SK-N-SH treated with all-trans-retinoic acid at 6 μM for 48 hours (cell line): ENCODE measurements at regions not wholly inside any gene's neighbourhood (a gene's known extent, or its start where the extent isn't known, plus 50 kb on each side); places are given as distances from the start of the nearest gene placed in this dataset.

Experiments used
- ATAC-seq: fragments of 200-7000 bp; cut with Tn5 transposase; 3 replicates; pipeline ENCODE4 v1.9.1; 2020; ENCODE audit warnings: mild to moderate bottlenecking, moderate library complexity
- ARNTL ChIP-seq: fragments of 450-650 bp; formaldehyde crosslinking; IDR thresholded peaks from 2 replicates; pipeline ENCODE4 v1.5.0; 2020; ENCODE audit warnings: low read depth, mild to moderate bottlenecking, moderate library complexity, borderline replicate concordance
- BACH2 ChIP-seq: fragments of 250-450 bp; sonication (Bioruptor Pico); IDR thresholded peaks from 2 replicates; pipeline ENCODE4 v1.9.0; 2021; ENCODE audit warnings: mild to moderate bottlenecking, borderline replicate concordance
- CREB5 ChIP-seq: fragments of 250-450 bp; sonication (Bioruptor Pico); IDR thresholded peaks from 2 replicates; pipeline ENCODE4 v1.5.1; 2020; ENCODE audit warnings: low read depth, mild to moderate bottlenecking, moderate library complexity
- CSDC2 ChIP-seq: fragments of 250-450 bp; sonication (Bioruptor Pico); IDR thresholded peaks from 2 replicates; pipeline ENCODE4 v1.5.0; 2020; ENCODE audit warnings: mild to moderate bottlenecking, moderate library complexity
- CSRNP3 ChIP-seq: fragments of 250-450 bp; sonication (Bioruptor Pico); IDR thresholded peaks from 2 replicates; pipeline ENCODE4 v1.5.1; 2021; ENCODE audit warnings: mild to moderate bottlenecking, moderate library complexity
- ESRRG ChIP-seq: fragments of 250-450 bp; sonication (Bioruptor Pico); IDR thresholded peaks from 2 replicates; pipeline ENCODE4 v1.6.1; 2021; ENCODE audit warnings: mild to moderate bottlenecking
- GLIS3 ChIP-seq: fragments of 250-450 bp; sonication (Bioruptor Pico); IDR thresholded peaks from 2 replicates; pipeline ENCODE4 v1.5.0; 2020; ENCODE audit warnings: mild to moderate bottlenecking, moderate library complexity
- OSR1 ChIP-seq: fragments of 250-450 bp; sonication (Bioruptor Pico); IDR thresholded peaks from 2 replicates; pipeline ENCODE4 v1.8.0; 2022; ENCODE audit warnings: moderate library complexity, mild to moderate bottlenecking, inconsistent platforms
- PATZ1 ChIP-seq: fragments of 250-450 bp; sonication (Bioruptor Pico); IDR thresholded peaks from 2 replicates; pipeline ENCODE4 v1.8.0; 2020; ENCODE audit warnings: mild to moderate bottlenecking, moderate library complexity, borderline replicate concordance
- POU6F1 ChIP-seq: fragments of 250-450 bp; sonication (Bioruptor Pico); IDR thresholded peaks from 2 replicates; pipeline ENCODE4 v1.8.0; 2021; ENCODE audit warnings: low read depth, mild to moderate bottlenecking, moderate library complexity, borderline replicate concordance
- PPARA ChIP-seq: fragments of 250-450 bp; sonication (Bioruptor Pico); IDR thresholded peaks from 2 replicates; pipeline ENCODE4 v1.5.0; 2020; ENCODE audit warnings: mild to moderate bottlenecking, borderline replicate concordance
- RARB ChIP-seq: fragments of 250-450 bp; sonication (Bioruptor Pico); IDR thresholded peaks from 2 replicates; pipeline ENCODE4 v1.8.0; 2021; ENCODE audit warnings: mild to moderate bottlenecking, moderate library complexity
- SNAI2 ChIP-seq: fragments of 250-450 bp; sonication (Bioruptor Pico); IDR thresholded peaks from 2 replicates; pipeline ENCODE4 v1.5.0; 2020; ENCODE audit warnings: mild to moderate bottlenecking, moderate library complexity
- TCF4 ChIP-seq: fragments of 250-450 bp; sonication (Bioruptor Pico); IDR thresholded peaks from 2 replicates; pipeline ENCODE4 v1.8.0; 2021; ENCODE audit warnings: mild to moderate bottlenecking, moderate library complexity, borderline replicate concordance
- TOX ChIP-seq: fragments of 250-450 bp; sonication (Bioruptor Pico); IDR thresholded peaks from 2 replicates; pipeline ENCODE4 v1.8.0; 2021; ENCODE audit warnings: mild to moderate bottlenecking, moderate library complexity, borderline replicate concordance
- TSHZ2 ChIP-seq: fragments of 250-450 bp; sonication (Bioruptor Pico); IDR thresholded peaks from 2 replicates; pipeline ENCODE4 v1.5.0; 2020; ENCODE audit warnings: mild to moderate bottlenecking, moderate library complexity
- ZFP3 ChIP-seq: fragments of 250-450 bp; sonication (Bioruptor Pico); IDR thresholded peaks from 2 replicates; pipeline ENCODE4 v1.5.0; 2020; ENCODE audit warnings: mild to moderate bottlenecking, moderate library complexity
- ZFP30 ChIP-seq: fragments of 450-650 bp; formaldehyde crosslinking; IDR thresholded peaks from 2 replicates; pipeline ENCODE4 v1.5.0; 2022; ENCODE audit warnings: mild to moderate bottlenecking, moderate library complexity
- ZNF565 ChIP-seq: fragments of 450-650 bp; formaldehyde crosslinking; conservative IDR thresholded peaks from 2 replicates; pipeline ENCODE4 v1.5.0; 2020; ENCODE audit warnings: low read depth, mild to moderate bottlenecking, moderate library complexity
- ZNF70 ChIP-seq: fragments of 450-650 bp; formaldehyde crosslinking; IDR thresholded peaks from 2 replicates; pipeline ENCODE4 v1.5.0; 2020; ENCODE audit warnings: mild to moderate bottlenecking, moderate library complexity
- ZNF8 ChIP-seq: fragments of 450-650 bp; formaldehyde crosslinking; IDR thresholded peaks from 2 replicates; pipeline ENCODE4 v1.5.0; 2020; ENCODE audit warnings: mild to moderate bottlenecking, moderate library complexity

- TF ChIP-seq SNAI2 (no peak), ESRRG (CRISPR knock-in tag) (no peak), RARB (no peak), ZFP30 (CRISPR knock-in tag) (no peak)
- TF ChIP-seq, all 23 proteins: peak for 0
These were observed 108.6 kb upstream of the FLRT2 start (continued) for GRCh38 chr14:85421186-85421877.

- no peak for ATAC-seq
These were observed 106.1 kb upstream of the FLRT2 start for GRCh38 chr14:85423889-85424288.

More at GRCh38 chr14:85423889-85424288, 106.1 kb upstream of the FLRT2 start:
- TF ChIP-seq CSDC2 (CRISPR knock-in tag) (no peak), RARB (no peak), CSRNP3 (no peak), PPARA (CRISPR knock-in tag) (no peak), CREB5 (no peak), PATZ1 (no peak), ARNTL (CRISPR knock-in tag) (no peak), TCF4 (no peak), ZNF70 (CRISPR knock-in tag) (no peak), ZFP3 (CRISPR knock-in tag) (no peak), OSR1 (CRISPR knock-in tag) (no peak), POU6F1 (CRISPR knock-in tag) (no peak), ZNF565 (CRISPR knock-in tag) (no peak), ESRRG (CRISPR knock-in tag) (no peak), BACH2 (CRISPR knock-in tag) (no peak), SNAI2 (no peak), TSHZ2 (CRISPR knock-in tag) (no peak), GLIS3 (CRISPR knock-in tag) (no peak), TOX (CRISPR knock-in tag) (no peak), ZNF8 (CRISPR knock-in tag) (no peak)
